ENCODE measurements at regions not wholly inside any gene's neighbourhood (a gene's known extent, or its start where the extent isn't known, plus 50 kb on each side); places are given as distances from the start of the nearest gene placed in this dataset.
"Not testable (repeated sequence)": the region's sequence is repeated elsewhere in the genome, so short reads cannot be mapped to it uniquely, and the experiment has no call there.

DNA sequence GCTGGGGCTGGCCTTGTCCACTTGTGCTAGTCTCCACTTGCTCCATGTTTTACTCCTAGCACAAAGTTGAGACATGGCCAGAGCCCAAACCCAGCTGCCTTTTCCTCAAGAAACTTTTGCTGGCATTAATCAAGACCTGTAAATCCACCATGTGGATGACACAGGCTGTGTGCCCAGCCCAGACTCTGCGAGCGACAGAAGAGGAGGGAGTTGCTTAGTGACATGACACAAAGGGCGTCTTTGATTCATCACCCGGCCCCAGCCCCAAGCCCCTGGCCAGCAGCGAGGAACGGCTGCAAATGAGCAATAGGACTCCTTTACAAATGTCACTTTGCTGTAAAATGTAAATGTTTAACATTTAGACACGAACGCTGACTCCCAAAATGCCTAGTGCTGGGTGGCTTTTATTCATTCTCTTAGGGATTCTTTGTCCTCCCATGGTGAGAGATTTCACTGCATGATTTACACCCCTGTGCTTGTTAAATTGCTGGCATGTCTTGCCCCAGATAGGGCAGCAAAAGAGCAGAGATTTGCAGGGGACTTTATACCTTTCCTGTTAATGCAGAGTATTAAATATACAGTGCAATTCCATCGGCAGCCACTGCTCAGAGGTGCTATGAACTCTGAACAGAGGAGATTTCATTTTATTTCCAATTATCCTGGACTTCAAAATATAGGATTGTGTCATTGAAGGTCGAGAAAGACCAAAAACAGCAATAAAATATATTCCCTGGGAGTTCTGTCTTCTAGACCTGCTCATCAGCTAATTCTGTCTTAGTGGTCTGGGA, 263.6 kb upstream of the NCAM1 start:
- DNase-seq (no peak), ATAC-seq (no peak)
- Mint-ChIP-seq H3K27ac (no peak overlapping the region), H3K36me3 (no peaks in the 10 kb centered on the region), H3K4me3 (no peak overlapping the region), H3K9me3 (no peaks in the 10 kb centered on the region), H3K4me1 (no peaks in the 10 kb centered on the region), H3K27me3 (ENCODE audit: low read depth in 2 of 2) (peaks cover 13 to 20% of the 10 kb centered on the region in 2 donors)
- Histone ChIP-seq H3K36me3 (ENCODE audit: control insufficient read depth, insufficient read depth, low read length) (no peaks in the 10 kb centered on the region), H3K9me3 (ENCODE audit: control insufficient read depth, insufficient read depth, low read length) (no peaks in the 10 kb centered on the region), H3K27ac (ENCODE audit: low read length) (no peak overlapping the region), H3K27me3 (ENCODE audit: control insufficient read depth, insufficient read depth, low read length) (peaks cover 5% of the 10 kb centered on the region), H3K4me3 (ENCODE audit: low read length) (no peak overlapping the region), H3K4me1 (ENCODE audit: control insufficient read depth, insufficient read depth, low read length) (no peaks in the 10 kb centered on the region)
- WGBS (ENCODE audit: insufficient coverage) = 54% methylated on average over 9 of the region's 10 CpGs
- TF ChIP-seq, protein P1, sequence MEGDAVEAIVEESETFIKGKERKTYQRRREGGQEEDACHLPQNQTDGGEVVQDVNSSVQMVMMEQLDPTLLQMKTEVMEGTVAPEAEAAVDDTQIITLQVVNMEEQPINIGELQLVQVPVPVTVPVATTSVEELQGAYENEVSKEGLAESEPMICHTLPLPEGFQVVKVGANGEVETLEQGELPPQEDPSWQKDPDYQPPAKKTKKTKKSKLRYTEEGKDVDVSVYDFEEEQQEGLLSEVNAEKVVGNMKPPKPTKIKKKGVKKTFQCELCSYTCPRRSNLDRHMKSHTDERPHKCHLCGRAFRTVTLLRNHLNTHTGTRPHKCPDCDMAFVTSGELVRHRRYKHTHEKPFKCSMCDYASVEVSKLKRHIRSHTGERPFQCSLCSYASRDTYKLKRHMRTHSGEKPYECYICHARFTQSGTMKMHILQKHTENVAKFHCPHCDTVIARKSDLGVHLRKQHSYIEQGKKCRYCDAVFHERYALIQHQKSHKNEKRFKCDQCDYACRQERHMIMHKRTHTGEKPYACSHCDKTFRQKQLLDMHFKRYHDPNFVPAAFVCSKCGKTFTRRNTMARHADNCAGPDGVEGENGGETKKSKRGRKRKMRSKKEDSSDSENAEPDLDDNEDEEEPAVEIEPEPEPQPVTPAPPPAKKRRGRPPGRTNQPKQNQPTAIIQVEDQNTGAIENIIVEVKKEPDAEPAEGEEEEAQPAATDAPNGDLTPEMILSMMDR (IDR thresholded peaks at IDR 0.05) = no peak
- intact Hi-C loops (cut with micrococcal nuclease) = loop anchor here (10.0 kb wide), 1 partner anchor 57 kb away; no protein-coding TSS in a partner anchor

DNA sequence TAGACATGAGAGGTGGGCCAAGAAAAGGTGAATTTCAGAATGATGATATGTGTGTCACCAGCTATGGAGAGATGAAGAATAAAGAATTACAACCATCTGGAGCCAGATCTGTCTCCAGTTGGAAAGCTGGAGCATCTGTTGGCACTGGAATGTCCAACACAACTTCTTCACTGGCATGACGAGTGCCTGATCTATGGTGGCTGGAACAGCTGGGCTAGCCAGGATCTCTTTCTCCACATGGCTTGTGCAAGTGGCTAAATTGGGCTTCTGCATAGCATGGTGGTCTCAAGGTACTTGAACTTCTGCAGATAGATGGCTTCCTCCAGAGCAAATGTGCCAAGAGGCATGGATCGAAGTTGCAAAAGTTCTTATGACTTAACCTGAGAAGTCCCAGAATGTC, 256.1 kb upstream of the NCAM1 start:
- Histone ChIP-seq H3K9me3 (ENCODE audit: control insufficient read depth, insufficient read depth, low read length) (no peaks in the 10 kb centered on the region), H3K4me3 (ENCODE audit: low read length) (no peak overlapping the region), H3K4me1 (ENCODE audit: control insufficient read depth, insufficient read depth, low read length) (no peaks in the 10 kb centered on the region), H3K27me3 (ENCODE audit: control insufficient read depth, insufficient read depth, low read length) (peaks cover 7% of the 10 kb centered on the region), H3K27ac (ENCODE audit: low read length) (no peak overlapping the region), H3K36me3 (ENCODE audit: control insufficient read depth, insufficient read depth, low read length) (no peaks in the 10 kb centered on the region)
- H3K4me3 Mint-ChIP-seq = no peak overlapping the region
- no peaks in the 10 kb centered on the region for H3K36me3 Mint-ChIP-seq
- DNase-seq (no peak), ATAC-seq (no peak)
- WGBS (ENCODE audit: insufficient coverage) = 85% methylated on average over 2 of the region's 2 CpGs
- no peak overlapping the region for H3K27ac Mint-ChIP-seq
- peaks cover 18 to 41% of the 10 kb centered on the region in 2 donors for H3K27me3 Mint-ChIP-seq (ENCODE audit: low read depth in 2 of 2)
- H3K9me3 Mint-ChIP-seq = no peaks in the 10 kb centered on the region
- TF ChIP-seq, protein P1 (IDR thresholded peaks at IDR 0.05) = no peak
- intact Hi-C loops (cut with micrococcal nuclease) = no loop called here
- no peaks in the 10 kb centered on the region for H3K4me1 Mint-ChIP-seq

DNA sequence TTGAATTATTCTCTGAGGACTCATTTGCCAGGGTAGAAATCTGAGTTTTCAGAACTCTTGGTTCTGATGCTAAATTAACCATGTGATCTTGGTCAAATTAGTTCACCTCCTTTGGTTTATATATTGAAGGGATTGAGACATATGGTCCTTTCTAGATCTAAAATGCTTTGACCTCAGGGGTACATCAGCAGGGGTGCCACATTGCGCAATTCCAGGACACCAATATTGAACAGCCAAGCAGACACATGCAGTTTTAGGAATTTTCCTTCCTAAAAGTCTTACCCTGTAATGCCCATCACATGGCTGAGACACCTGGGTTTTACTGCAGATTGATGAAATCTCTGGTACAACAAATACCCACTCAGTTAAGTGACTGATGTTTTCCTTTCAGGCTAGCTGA, 254.4 kb upstream of the NCAM1 start:
- H3K27me3 Mint-ChIP-seq (ENCODE audit: low read depth in 2 of 2) = peaks cover 21 to 46% of the 10 kb centered on the region in 2 donors
- no peaks in the 10 kb centered on the region for H3K36me3 ChIP-seq (ENCODE audit: control insufficient read depth, insufficient read depth, low read length)
- WGBS (ENCODE audit: insufficient coverage) = 89% methylated on average over 1 of the region's 1 CpG
- no peak overlapping the region for H3K4me3 Mint-ChIP-seq
- ATAC-seq = no peak
- intact Hi-C loops (cut with micrococcal nuclease) = no loop called here
- no peaks in the 10 kb centered on the region for H3K4me1 Mint-ChIP-seq
- H3K27me3 ChIP-seq (ENCODE audit: control insufficient read depth, insufficient read depth, low read length) = peaks cover 10% of the 10 kb centered on the region
- H3K4me1 ChIP-seq (ENCODE audit: control insufficient read depth, insufficient read depth, low read length) = no peaks in the 10 kb centered on the region
- H3K27ac ChIP-seq (ENCODE audit: low read length) = no peak overlapping the region
- no peaks in the 10 kb centered on the region for H3K36me3 Mint-ChIP-seq
- H3K4me3 ChIP-seq (ENCODE audit: low read length) = no peak overlapping the region
- TF ChIP-seq, protein P1 (IDR thresholded peaks at IDR 0.05) = no peak
- no peaks in the 10 kb centered on the region for H3K9me3 ChIP-seq (ENCODE audit: control insufficient read depth, insufficient read depth, low read length)
- no peak overlapping the region for H3K27ac Mint-ChIP-seq
- DNase-seq = no peak
- no peaks in the 10 kb centered on the region for H3K9me3 Mint-ChIP-seq

DNA sequence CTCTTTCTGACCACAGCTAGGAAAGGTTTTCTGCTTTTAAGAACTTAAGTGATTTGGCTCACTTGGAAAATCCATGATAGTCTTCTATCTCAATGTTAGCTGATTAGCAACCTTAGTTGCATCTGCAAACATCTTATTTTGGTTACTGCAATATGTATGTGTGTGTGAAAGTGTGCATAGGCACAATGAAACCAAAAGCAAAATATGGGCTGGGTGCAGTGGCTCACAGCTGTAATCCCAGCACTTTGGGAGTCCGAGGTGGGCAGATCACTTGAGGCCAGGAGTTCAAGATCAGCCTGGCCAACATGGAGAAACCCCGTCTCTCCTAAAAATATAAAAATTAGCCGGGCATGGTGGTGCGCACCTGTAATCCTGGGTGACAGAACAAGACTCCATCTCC, 246.9 kb upstream of the NCAM1 start:
- H3K9me3 ChIP-seq (ENCODE audit: control insufficient read depth, insufficient read depth, low read length); H3K9me3 Mint-ChIP-seq; H3K4me1 ChIP-seq (ENCODE audit: control insufficient read depth, insufficient read depth, low read length); H3K27ac Mint-ChIP-seq; DNase-seq; H3K4me3 ChIP-seq (ENCODE audit: low read length); H3K36me3 Mint-ChIP-seq; H3K4me1 Mint-ChIP-seq; H3K36me3 ChIP-seq (ENCODE audit: control insufficient read depth, insufficient read depth, low read length); H3K4me3 Mint-ChIP-seq; ATAC-seq; H3K27ac ChIP-seq (ENCODE audit: low read length); intact Hi-C loops (cut with micrococcal nuclease): not testable (repeated sequence)
- peaks cover 32 to 76% of the 10 kb centered on the region in 2 donors for H3K27me3 Mint-ChIP-seq (ENCODE audit: low read depth in 2 of 2)
- peaks cover 13% of the 10 kb centered on the region for H3K27me3 ChIP-seq (ENCODE audit: control insufficient read depth, insufficient read depth, low read length)
- 89% methylated on average over 4 of the region's 4 CpGs for WGBS (ENCODE audit: insufficient coverage)

Data from natural killer cell (primary cell).